CD8-positive, alpha-beta memory T cell (primary cell): ENCODE measurements at regions not wholly inside any gene's neighbourhood (a gene's known extent, or its start where the extent isn't known, plus 50 kb on each side); places are given as distances from the start of the nearest gene placed in this dataset.

Experiments used
- CTCF ChIA-PET: fragments of 350-600 bp; sonication (Branson Sonifier 250); formaldehyde crosslinking; loops from one replicate; lab custom pipeline; 2021; ENCODE audit warnings: antibody characterized with exemption; lab: Charles Lee
- POLR2A ChIA-PET: fragments of 350-600 bp; sonication (Branson Sonifier 250); formaldehyde crosslinking; loops from one replicate; lab custom pipeline; 2021; ENCODE audit warnings: antibody characterized with exemption; lab: Charles Lee
- DNase-seq, 5 donors: peaks; one replicate each; pipeline versions ENCODE4 v3.0.0 to v3.0.0-alpha.2; 2020 to 2022; ENCODE audit warnings: mixed read lengths in 1 of 5
- H3K27ac ChIP-seq: one replicate; pipeline ENCODE4 v1.7.0; 2013; ENCODE audit warnings: low read depth, mild to moderate bottlenecking, low read length, moderate library complexity
- H3K27me3 ChIP-seq: 2 replicates; pipeline ENCODE4 v1.7.0; 2013; ENCODE audit warnings: low read length, mild to moderate bottlenecking; ENCODE audit not compliant: insufficient read depth, poor library complexity, severe bottlenecking
- H3K36me3 ChIP-seq: 2 replicates; pipeline ENCODE4 v1.7.0; 2013; ENCODE audit warnings: mild to moderate bottlenecking, low read length, moderate library complexity; ENCODE audit not compliant: insufficient read depth
- H3K4me1 ChIP-seq: 2 replicates; pipeline ENCODE4 v1.7.0; 2013; ENCODE audit warnings: mild to moderate bottlenecking, low read length, moderate library complexity; ENCODE audit not compliant: insufficient read depth
- H3K4me3 ChIP-seq: 2 replicates; pipeline ENCODE4 v1.7.0; 2013; ENCODE audit warnings: mild to moderate bottlenecking, low read length
- H3K9me3 ChIP-seq: 2 replicates; pipeline ENCODE4 v1.7.0; 2013; ENCODE audit warnings: mild to moderate bottlenecking, low read length
- H3K27ac Mint-ChIP-seq, 8 donors: one replicate each; pipeline ENCODE4 v1.8.0; 2020 to 2021; ENCODE audit warnings: mixed read lengths in 8 of 8, mild to moderate bottlenecking in 6 of 8, inconsistent platforms in 3 of 8, moderate library complexity in 3 of 8
- H3K27me3 Mint-ChIP-seq, 2 donors: one replicate each; pipeline ENCODE4 v1.8.0; 2020 to 2021; ENCODE audit warnings: mixed read lengths in 2 of 2, mild to moderate bottlenecking in 1 of 2, moderate library complexity in 1 of 2
- H3K36me3 Mint-ChIP-seq, 3 donors: one replicate each; pipeline ENCODE4 v1.8.0; 2020 to 2021; ENCODE audit warnings: mixed read lengths in 3 of 3, inconsistent platforms in 1 of 3, mild to moderate bottlenecking in 1 of 3
- H3K4me1 Mint-ChIP-seq, 3 donors: one replicate each; pipeline ENCODE4 v1.8.0; 2020 to 2021; ENCODE audit warnings: mixed read lengths in 3 of 3, inconsistent platforms in 1 of 3, mild to moderate bottlenecking in 1 of 3
- H3K4me3 Mint-ChIP-seq, 7 donors: one replicate each; pipeline ENCODE4 v1.8.0; 2020 to 2021; ENCODE audit warnings: mixed read lengths in 7 of 7, mild to moderate bottlenecking in 6 of 7, moderate library complexity in 4 of 7, inconsistent platforms in 2 of 7
- H3K9me3 Mint-ChIP-seq, 5 donors: one replicate each; pipeline ENCODE4 v1.8.0; 2020 to 2022; ENCODE audit warnings: mixed read lengths in 5 of 5, mild to moderate bottlenecking in 3 of 5, moderate library complexity in 2 of 5, inconsistent platforms in 1 of 5

DNA sequence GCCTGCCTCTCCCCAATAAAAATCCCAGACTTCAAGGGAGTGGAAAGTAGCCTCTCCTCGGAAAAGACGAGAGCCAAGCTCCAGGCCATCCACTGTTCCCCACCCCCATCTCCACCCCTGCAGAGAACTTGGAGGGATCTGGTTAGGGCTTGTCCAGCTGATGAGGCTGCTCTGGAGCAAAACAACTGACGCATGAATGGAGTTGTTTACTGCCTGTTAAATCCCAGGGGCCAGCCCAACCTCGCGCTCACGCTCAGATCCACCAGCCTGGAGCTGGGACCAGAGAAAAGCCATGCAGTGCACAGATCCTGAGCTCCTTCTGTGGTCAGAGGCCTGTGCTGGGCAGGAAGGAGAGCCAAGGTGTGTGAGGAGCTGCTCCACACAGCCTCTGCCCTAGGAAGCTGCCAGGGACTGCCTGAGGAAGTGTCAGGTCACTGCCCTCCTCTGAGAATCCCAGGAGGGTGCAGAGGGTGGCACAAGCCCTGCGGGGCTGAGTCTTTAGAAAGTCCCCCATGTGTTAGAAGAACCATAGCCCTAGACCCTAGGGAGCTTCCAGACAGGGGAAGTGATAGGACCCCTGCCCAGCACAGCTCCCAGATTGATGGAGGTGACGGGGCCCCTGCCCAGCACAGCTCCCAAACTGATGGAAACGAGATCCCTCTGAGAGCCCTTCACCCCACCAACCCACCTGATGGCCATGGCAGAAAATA is 109.0 kb upstream of the IPO9 start:
- Histone ChIP-seq H3K36me3 (no peaks in the 10 kb centered on the region), H3K27me3 (no peaks in the 10 kb centered on the region), H3K27ac (no peak overlapping the region), H3K9me3 (no peaks in the 10 kb centered on the region), H3K4me1 (no peaks in the 10 kb centered on the region), H3K4me3 (no peak overlapping the region)
- CTCF ChIA-PET = interaction anchor here (1.1 to 1.6 kb wide), 2 partner anchors 11 to 16 kb away, joined by 5 to 6 read pairs; no protein-coding TSS in a partner anchor
- H3K4me3 Mint-ChIP-seq = no peak overlapping the region
- peaks cover 2 to 13% of the 10 kb centered on the region in 2 donors for H3K27me3 Mint-ChIP-seq
- H3K9me3 Mint-ChIP-seq = no peaks in the 10 kb centered on the region
- H3K27ac Mint-ChIP-seq = peak overlapping the region in 1 of 8 donors; percentile 43
- H3K4me1 Mint-ChIP-seq = no peaks in the 10 kb centered on the region
- H3K36me3 Mint-ChIP-seq = peaks cover 0 to 2% (median 0%) of the 10 kb centered on the region in 3 donors
- no peak for DNase-seq
- POLR2A ChIA-PET = no interaction called here

DNA sequence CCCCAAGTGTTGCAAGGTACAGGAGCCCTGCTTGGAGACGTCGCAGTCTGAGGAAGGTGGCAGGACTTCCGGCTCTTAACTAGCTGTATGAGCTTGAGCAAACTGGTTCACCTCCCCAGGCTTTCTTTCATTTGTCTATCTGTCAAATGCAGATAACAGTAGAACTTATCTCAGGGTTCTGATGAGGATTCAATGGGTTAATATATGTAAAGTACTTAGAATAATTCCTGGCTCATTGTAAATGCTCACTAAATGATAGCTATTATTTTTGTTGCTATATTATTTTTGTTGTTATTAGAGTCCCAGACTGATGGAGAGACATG is 108.5 kb upstream of the IPO9 start:
- H3K4me3 Mint-ChIP-seq = no peak overlapping the region
- H3K9me3 Mint-ChIP-seq = no peaks in the 10 kb centered on the region
- no peaks in the 10 kb centered on the region for H3K4me1 Mint-ChIP-seq
- H3K27me3 Mint-ChIP-seq = peaks cover 6 to 14% of the 10 kb centered on the region in 2 donors
- H3K36me3 Mint-ChIP-seq = peaks cover 0 to 2% (median 0%) of the 10 kb centered on the region in 3 donors
- CTCF ChIA-PET = interaction anchor here (1.1 to 3.5 kb wide), 3 partner anchors 11 to 73 kb away, joined by 5 to 9 read pairs (median 6); no protein-coding TSS in a partner anchor
- H3K27ac ChIP-seq = no peak overlapping the region
- no peak overlapping the region for H3K27ac Mint-ChIP-seq
- no peaks in the 10 kb centered on the region for H3K27me3 ChIP-seq
- H3K9me3 ChIP-seq = no peaks in the 10 kb centered on the region
- no peaks in the 10 kb centered on the region for H3K4me1 ChIP-seq
- POLR2A ChIA-PET = no interaction called here
- H3K4me3 ChIP-seq = no peak overlapping the region
- no peak for DNase-seq
- H3K36me3 ChIP-seq = no peaks in the 10 kb centered on the region

DNA sequence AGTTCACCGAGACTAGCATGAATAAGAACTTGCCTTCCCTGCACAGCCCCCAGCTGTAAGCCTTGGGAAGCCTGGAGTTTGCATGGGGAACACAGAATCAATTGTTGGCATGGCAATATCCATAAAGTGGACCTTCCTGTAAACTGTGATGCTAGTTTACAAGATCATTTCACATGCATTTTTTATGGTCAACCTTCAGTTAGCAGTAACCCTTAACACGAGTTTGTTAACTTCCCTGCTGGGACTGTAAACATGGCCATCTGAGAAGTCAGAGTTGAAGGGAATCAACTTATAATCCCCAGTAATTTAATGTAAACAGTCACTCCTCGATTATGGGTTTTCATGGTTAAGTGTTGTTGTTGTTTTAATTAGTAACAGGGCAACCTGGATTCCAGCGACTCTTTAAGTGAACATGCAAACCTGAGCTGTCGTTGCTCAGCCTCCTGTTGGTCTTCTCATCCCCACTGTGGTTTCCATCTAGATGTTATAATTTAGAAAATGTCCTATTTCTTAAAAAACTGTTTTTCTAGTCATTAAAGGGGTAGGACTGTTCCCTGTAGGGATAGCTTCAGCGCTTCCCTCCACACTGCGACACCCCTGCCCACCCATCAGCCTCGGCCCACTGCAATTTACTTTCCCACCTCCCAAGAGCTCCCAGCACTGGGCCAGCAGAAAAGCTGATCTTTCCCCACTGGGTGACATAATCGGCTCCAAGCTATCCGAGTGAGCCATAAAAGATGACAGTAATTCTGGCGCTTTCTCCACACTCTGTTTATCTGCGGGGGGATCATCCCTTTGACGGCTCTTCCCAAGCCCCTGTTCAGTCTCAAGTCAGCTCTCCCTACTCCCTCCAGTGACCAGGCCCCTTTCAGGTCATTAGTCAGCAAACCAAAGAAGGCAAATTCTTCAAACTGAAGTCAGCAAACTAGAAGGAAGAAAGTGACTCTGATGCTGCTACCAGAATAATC is 107.6 kb upstream of the IPO9 start:
- no peaks in the 10 kb centered on the region for H3K9me3 ChIP-seq
- H3K36me3 ChIP-seq = no peaks in the 10 kb centered on the region
- Mint-ChIP-seq H3K4me1 (no peaks in the 10 kb centered on the region), H3K4me3 (no peak overlapping the region), H3K36me3 (peaks cover 0 to 2% (median 0%) of the 10 kb centered on the region in 3 donors), H3K9me3 (no peaks in the 10 kb centered on the region), H3K27me3 (peaks cover 6 to 14% of the 10 kb centered on the region in 2 donors), H3K27ac (peak overlapping the region in 1 of 8 donors; percentile 36)
- ChIA-PET POLR2A (interaction anchor here (0.6 kb wide), 1 partner anchor 97 kb away, joined by 4 read pairs; no protein-coding TSS in a partner anchor), CTCF (interaction anchor here (1.3 to 3.5 kb wide), 3 partner anchors 10 to 72 kb away, joined by 3 to 9 read pairs (median 6); no protein-coding TSS in a partner anchor)
- H3K27me3 ChIP-seq = no peaks in the 10 kb centered on the region
- H3K27ac ChIP-seq = no peak overlapping the region
- H3K4me3 ChIP-seq = no peak overlapping the region
- no peak for DNase-seq
- H3K4me1 ChIP-seq = no peaks in the 10 kb centered on the region

DNA sequence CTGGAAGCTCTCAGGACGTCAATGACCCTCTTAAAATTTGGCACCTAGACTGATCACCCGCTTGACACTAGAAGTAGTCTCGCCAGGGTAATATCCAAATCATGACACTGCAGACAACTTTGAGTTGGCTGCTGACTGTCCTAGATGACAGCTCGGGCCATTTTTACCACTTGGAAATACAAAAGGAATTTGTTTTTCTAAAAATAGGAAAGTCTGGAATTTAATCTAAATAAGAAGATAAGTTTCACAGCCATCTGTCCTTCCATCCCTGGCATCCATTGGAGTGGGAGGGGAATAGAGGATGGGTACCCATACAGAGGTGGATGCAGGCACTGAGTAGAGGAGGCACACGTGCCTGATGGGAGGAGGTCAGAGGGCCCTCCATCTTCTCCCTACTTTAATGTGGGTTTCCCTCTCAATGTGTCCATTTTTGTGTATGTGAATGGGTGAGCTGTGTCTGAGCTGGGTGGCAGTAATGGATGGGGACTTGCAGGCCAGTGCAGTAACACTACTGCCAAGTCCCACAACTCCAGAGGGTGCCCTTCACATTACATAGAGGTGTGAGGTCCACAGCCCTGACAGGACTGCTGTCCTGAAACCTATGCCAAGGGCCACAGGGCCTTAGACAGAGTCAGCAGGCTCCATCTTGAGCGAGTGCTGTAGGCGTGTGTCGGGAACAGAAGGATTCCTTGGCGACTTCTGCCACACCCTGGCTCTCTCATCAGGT is 104.8 kb upstream of the IPO9 start:
- ChIA-PET CTCF (interaction anchor here (3.5 kb wide), 1 partner anchor 69 kb away, joined by 9 read pairs; no protein-coding TSS in a partner anchor), POLR2A (no interaction called here)
- Histone ChIP-seq H3K27me3 (no peaks in the 10 kb centered on the region), H3K4me3 (no peak overlapping the region), H3K27ac (no peak overlapping the region), H3K36me3 (no peaks in the 10 kb centered on the region), H3K9me3 (no peaks in the 10 kb centered on the region), H3K4me1 (no peaks in the 10 kb centered on the region)
- H3K4me3 Mint-ChIP-seq = no peak overlapping the region
- peaks cover 0 to 2% (median 0%) of the 10 kb centered on the region in 3 donors for H3K36me3 Mint-ChIP-seq
- peaks cover 7 to 20% of the 10 kb centered on the region in 2 donors for H3K27me3 Mint-ChIP-seq
- peak overlapping the region in 1 of 8 donors; percentile 50 for H3K27ac Mint-ChIP-seq
- no peaks in the 10 kb centered on the region for H3K9me3 Mint-ChIP-seq
- DNase-seq = no peak
- H3K4me1 Mint-ChIP-seq = no peaks in the 10 kb centered on the region

DNA sequence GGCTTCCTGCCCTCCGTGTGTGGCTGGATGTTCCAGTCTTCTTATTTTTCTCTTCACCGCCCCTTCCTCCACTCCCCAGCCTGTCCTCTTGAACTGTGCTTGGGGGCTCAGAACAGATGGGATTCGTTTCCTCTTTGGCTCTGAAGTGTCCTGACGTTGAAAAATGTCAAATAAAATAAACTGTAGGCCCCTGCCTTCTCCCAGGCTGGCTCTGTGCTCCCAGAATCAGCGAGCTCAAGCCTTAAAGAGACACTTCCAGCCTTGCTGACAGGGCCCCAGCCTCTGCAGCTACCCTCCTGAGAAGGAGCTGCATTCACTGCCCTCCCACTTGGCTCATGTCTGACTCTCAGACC is 104.2 kb upstream of the IPO9 start:
- Histone ChIP-seq H3K9me3 (no peaks in the 10 kb centered on the region), H3K36me3 (no peaks in the 10 kb centered on the region), H3K4me3 (no peak overlapping the region), H3K4me1 (no peaks in the 10 kb centered on the region), H3K27me3 (no peaks in the 10 kb centered on the region), H3K27ac (no peak overlapping the region)
- Mint-ChIP-seq H3K4me3 (no peak overlapping the region), H3K27me3 (peaks cover 9 to 20% of the 10 kb centered on the region in 2 donors), H3K4me1 (no peaks in the 10 kb centered on the region), H3K27ac (no peak overlapping the region), H3K36me3 (peaks cover 0 to 2% (median 0%) of the 10 kb centered on the region in 3 donors), H3K9me3 (no peaks in the 10 kb centered on the region)
- ChIA-PET CTCF (no interaction called here), POLR2A (no interaction called here)
- no peak for DNase-seq

DNA sequence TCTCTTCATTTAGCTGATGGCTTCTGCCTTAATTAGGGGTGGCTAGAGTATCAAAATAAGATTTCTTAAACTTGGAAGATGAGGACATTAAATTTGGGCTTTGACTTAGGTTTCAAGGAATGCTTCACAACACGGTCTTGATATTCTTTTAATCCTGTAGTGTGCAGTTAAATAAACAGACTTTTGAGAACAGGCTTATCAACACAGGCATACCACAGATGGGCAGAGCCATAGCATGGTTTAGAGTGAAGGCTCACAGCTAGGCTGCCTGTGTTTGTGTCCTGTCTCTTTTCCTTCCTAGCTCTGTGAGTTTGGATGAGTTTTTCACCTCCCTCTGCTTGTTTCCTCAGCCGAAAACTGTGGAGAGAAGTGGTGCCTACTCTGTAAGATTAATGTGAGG is 102.3 kb upstream of the IPO9 start:
- ChIA-PET CTCF (interaction anchor here (0.8 to 0.9 kb wide), 2 partner anchors 11 to 17 kb away, joined by 3 read pairs; no protein-coding TSS in a partner anchor), POLR2A (no interaction called here)
- Mint-ChIP-seq H3K4me3 (no peak overlapping the region), H3K27ac (no peak overlapping the region), H3K27me3 (peaks cover 11 to 20% of the 10 kb centered on the region in 2 donors), H3K4me1 (no peaks in the 10 kb centered on the region), H3K36me3 (peaks cover 0 to under 1% (median 0%) of the 10 kb centered on the region in 3 donors), H3K9me3 (no peaks in the 10 kb centered on the region)
- no peak overlapping the region for H3K4me3 ChIP-seq
- no peaks in the 10 kb centered on the region for H3K4me1 ChIP-seq
- DNase-seq = no peak
- H3K27ac ChIP-seq = no peak overlapping the region
- no peaks in the 10 kb centered on the region for H3K27me3 ChIP-seq
- no peaks in the 10 kb centered on the region for H3K36me3 ChIP-seq
- no peaks in the 10 kb centered on the region for H3K9me3 ChIP-seq

DNA sequence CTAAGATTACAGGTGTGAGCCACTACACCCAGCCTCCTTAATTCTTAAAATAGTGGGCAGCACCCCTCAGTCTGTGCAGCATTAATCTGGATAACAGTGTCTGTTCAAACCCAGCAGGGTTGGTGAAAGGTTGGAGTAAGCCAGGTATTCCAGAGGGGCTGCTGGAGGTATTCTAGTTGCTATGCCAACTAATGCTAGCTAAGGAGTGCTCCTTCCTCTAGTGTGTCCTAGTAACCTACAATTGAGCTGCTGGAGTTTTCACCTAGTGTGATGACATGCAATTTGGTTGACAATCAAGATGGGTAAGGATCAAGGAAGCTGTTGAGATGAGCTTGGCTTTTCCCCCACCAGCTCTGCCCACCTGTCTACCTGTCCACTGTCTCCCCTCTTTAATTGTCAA is 100.2 kb upstream of the IPO9 start:
- Histone ChIP-seq H3K27me3 (no peaks in the 10 kb centered on the region), H3K9me3 (no peaks in the 10 kb centered on the region), H3K36me3 (no peaks in the 10 kb centered on the region), H3K4me1 (no peaks in the 10 kb centered on the region), H3K27ac (no peak overlapping the region), H3K4me3 (no peak overlapping the region)
- Mint-ChIP-seq H3K27ac (no peak overlapping the region), H3K4me3 (no peak overlapping the region), H3K4me1 (no peaks in the 10 kb centered on the region), H3K36me3 (no peaks in the 10 kb centered on the region), H3K27me3 (peaks cover 11 to 29% of the 10 kb centered on the region in 2 donors), H3K9me3 (no peaks in the 10 kb centered on the region)
- ChIA-PET CTCF (interaction anchor here (1.1 kb wide), 1 partner anchor 11 kb away, joined by 4 read pairs; no protein-coding TSS in a partner anchor), POLR2A (no interaction called here)
- no peak for DNase-seq
